Gastrocnemius medialis (tissue), 4 donors: ENCODE measurements at regions not wholly inside any gene's neighbourhood (a gene's known extent, or its start where the extent isn't known, plus 50 kb on each side); places are given as distances from the start of the nearest gene placed in this dataset.

Experiments used
- POLR2A ChIP-seq, 2 donors: fragments of 450-650 bp; IDR thresholded peaks; one replicate each; pipeline ENCODE4 v1.6.1; 2017; ENCODE audit warnings: antibody characterized with exemption in 2 of 2, mild to moderate bottlenecking in 2 of 2, moderate library complexity in 2 of 2
- TF ChIP-seq, protein P1 (sequence below), 5 experiments: fragments of 450-650 bp in 3 of 5; fragments of 200-600 bp in 2 of 5; sonication (generic) in 2 of 5; IDR thresholded peaks in 4 of 5; conservative IDR thresholded peaks in 1 of 5; 1 replicate in 4 of 5; 2 replicates in 1 of 5; pipeline ENCODE4 v1.5.1; 2016 to 2019; ENCODE audit warnings: antibody characterized with exemption in 5 of 5, mild to moderate bottlenecking in 3 of 5, moderate library complexity in 3 of 5

DNA sequence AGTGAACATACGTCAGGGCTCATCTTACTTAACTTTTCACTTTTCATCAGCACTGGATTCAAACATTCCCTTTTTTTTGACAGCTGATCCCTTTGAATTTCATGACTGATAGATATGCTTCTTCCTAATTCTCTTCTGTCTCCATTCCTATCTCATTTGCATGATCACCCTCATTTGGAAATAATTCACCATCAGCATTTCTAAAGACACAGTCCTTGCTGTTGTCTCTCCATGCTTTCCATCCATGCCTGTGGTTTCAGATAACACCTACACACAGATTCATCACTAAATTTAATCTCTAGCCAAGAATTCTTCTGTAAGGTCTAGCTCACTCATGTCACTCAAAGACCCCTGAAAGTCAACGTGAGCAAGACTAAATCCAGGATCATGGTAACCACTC is 228.4 kb upstream of the BTBD3 start:
- TF ChIP-seq, protein P1, sequence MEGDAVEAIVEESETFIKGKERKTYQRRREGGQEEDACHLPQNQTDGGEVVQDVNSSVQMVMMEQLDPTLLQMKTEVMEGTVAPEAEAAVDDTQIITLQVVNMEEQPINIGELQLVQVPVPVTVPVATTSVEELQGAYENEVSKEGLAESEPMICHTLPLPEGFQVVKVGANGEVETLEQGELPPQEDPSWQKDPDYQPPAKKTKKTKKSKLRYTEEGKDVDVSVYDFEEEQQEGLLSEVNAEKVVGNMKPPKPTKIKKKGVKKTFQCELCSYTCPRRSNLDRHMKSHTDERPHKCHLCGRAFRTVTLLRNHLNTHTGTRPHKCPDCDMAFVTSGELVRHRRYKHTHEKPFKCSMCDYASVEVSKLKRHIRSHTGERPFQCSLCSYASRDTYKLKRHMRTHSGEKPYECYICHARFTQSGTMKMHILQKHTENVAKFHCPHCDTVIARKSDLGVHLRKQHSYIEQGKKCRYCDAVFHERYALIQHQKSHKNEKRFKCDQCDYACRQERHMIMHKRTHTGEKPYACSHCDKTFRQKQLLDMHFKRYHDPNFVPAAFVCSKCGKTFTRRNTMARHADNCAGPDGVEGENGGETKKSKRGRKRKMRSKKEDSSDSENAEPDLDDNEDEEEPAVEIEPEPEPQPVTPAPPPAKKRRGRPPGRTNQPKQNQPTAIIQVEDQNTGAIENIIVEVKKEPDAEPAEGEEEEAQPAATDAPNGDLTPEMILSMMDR (IDR thresholded peaks at IDR 0.05 in 4 of 5, conservative IDR thresholded peaks at IDR 0.05 in 1 of 5) = no peak
- no peak for TF ChIP-seq POLR2A (IDR thresholded peaks at IDR 0.05)
